OCI-LY3 (cell line): ENCODE measurements at regions not wholly inside any gene's neighbourhood (a gene's known extent, or its start where the extent isn't known, plus 50 kb on each side); places are given as distances from the start of the nearest gene placed in this dataset.

Experiments
- CTCF ChIP-seq: fragments of 200-600, 300-600 bp; sonication (generic); IDR thresholded peaks from 2 replicates; pipeline ENCODE4 v1.5.1; 2014; ENCODE audit warnings: antibody characterized with exemption, low read length, low read depth
- EZH2phosphoT487 ChIP-seq: fragments of 200-600 bp; shearing (Covaris generic); IDR thresholded peaks from 2 replicates; pipeline ENCODE4 v1.6.1; 2018; ENCODE audit warnings: antibody characterized with exemption, mixed run types, low read depth

GRCh38 chr4:182042945-182043344 is 200.3 kb upstream of the TENM3 start:
- TF ChIP-seq CTCF, result no peak
- TF ChIP-seq EZH2phosphoT487, result no peak
